PC-9 (cell line): ENCODE measurements at regions not wholly inside any gene's neighbourhood (a gene's known extent, or its start where the extent isn't known, plus 50 kb on each side); places are given as distances from the start of the nearest gene placed in this dataset.

Experiments used
- BruUV-seq: library from RNA; stranded (reverse); fragments of 400-500 nt; replicated peaks from 2 replicates; lab custom pipeline; 2021; lab: Mats Ljungman, UMichigan
- CTCF ChIA-PET: fragments of 300-600 bp; sonication (Branson Sonifier 250); formaldehyde crosslinking; loops from one replicate; lab custom pipeline; 2022; ENCODE audit warnings: antibody characterized with exemption; lab: Charles Lee
- POLR2A ChIA-PET: fragments of 300-600 bp; sonication (Branson Sonifier 250); formaldehyde crosslinking; loops from one replicate; lab custom pipeline; 2022; ENCODE audit warnings: antibody characterized with exemption; ENCODE audit not compliant: unreplicated experiment; lab: Charles Lee
- DNase-seq, 2 experiments: peaks; one replicate each; pipeline versions ENCODE4 v3.0.0 to v3.0.0-alpha.2; 2015 to 2022; ENCODE audit warnings: mixed read lengths in 1 of 2
- H2AFZ ChIP-seq: fragments of 200-600 bp; sonication (generic); 2 replicates; pipeline ENCODE4 v1.8.1; 2017; ENCODE audit warnings: antibody characterized with exemption
- H3F3A ChIP-seq: fragments of 200-600 bp; sonication (generic); 2 replicates; pipeline ENCODE4 v1.8.1; 2017; ENCODE audit warnings: antibody characterized with exemption, mild to moderate bottlenecking, low read depth; ENCODE audit not compliant: insufficient read depth
- H3K27ac ChIP-seq: fragments of 200-600 bp; sonication (generic); 2 replicates; pipeline ENCODE4 v1.6.1; 2016; ENCODE audit warnings: mixed run types
- H3K27me3 ChIP-seq: fragments of 200-600 bp; sonication (generic); 2 replicates; pipeline ENCODE4 v1.6.1; 2016; ENCODE audit warnings: low read depth, mixed run types; ENCODE audit not compliant: insufficient read depth
- H3K36me3 ChIP-seq: fragments of 200-600 bp; sonication (generic); 2 replicates; pipeline ENCODE4 v1.6.1; 2016; ENCODE audit warnings: low read depth, mixed run types
- H3K4me1 ChIP-seq: fragments of 200-600 bp; sonication (generic); replicated peaks from 2 replicates; pipeline ENCODE4 v1.6.1; 2016; ENCODE audit warnings: mixed run types; ENCODE audit not compliant: insufficient read depth
- H3K4me2 ChIP-seq: fragments of 200-600 bp; sonication (generic); 2 replicates; pipeline ENCODE4 v1.6.1; 2017; ENCODE audit warnings: mixed run types
- H3K4me3 ChIP-seq: fragments of 200-600 bp; sonication (generic); 2 replicates; pipeline ENCODE4 v1.6.1; 2016; ENCODE audit warnings: mixed run types
- H3K79me2 ChIP-seq: fragments of 200-600 bp; sonication (generic); 2 replicates; pipeline ENCODE4 v1.6.1; 2017; ENCODE audit warnings: low read depth, mixed run types
- H3K9me2 ChIP-seq: fragments of 200-600 bp; sonication (generic); 2 replicates; pipeline ENCODE4 v1.8.1; 2017; ENCODE audit warnings: mild to moderate bottlenecking; ENCODE audit not compliant: insufficient read depth
- H3K9me3 ChIP-seq: fragments of 200-600 bp; sonication (generic); 2 replicates; pipeline ENCODE4 v1.8.1; 2016; ENCODE audit warnings: low read depth; ENCODE audit not compliant: insufficient read depth
- H4K20me1 ChIP-seq: fragments of 200-600 bp; sonication (generic); 2 replicates; pipeline ENCODE4 v1.8.1; 2017; ENCODE audit not compliant: insufficient read depth
- CTCF ChIP-seq: fragments of 200-600 bp; sonication (generic); conservative IDR thresholded peaks from 2 replicates; pipeline ENCODE4 v1.6.1; 2017; ENCODE audit warnings: mixed run types, antibody characterized with exemption, mild to moderate bottlenecking, moderate library complexity
- EZH2 ChIP-seq: fragments of 200-600 bp; sonication (generic); IDR thresholded peaks from 2 replicates; pipeline ENCODE4 v1.8.0; 2017; ENCODE audit warnings: antibody characterized with exemption, low read depth
- intact Hi-C: fragments of 100-400 bp; cut with micrococcal nuclease; formaldehyde crosslinking; loops from one replicate; pipeline ENCODE4 v1.10.0; 2022; ENCODE audit not compliant: unreplicated experiment

GRCh38 chr10:62653254-62653653 lies 151.3 kb upstream of the ADO start:
- H3K9me3 ChIP-seq: 0 out of 2 replicates have a peak, but pooled peaks cover 3% of the 10 kb centered on the region
- H3K4me1 ChIP-seq: no peaks in the 10 kb centered on the region
- no peaks in the 10 kb centered on the region for H3K79me2 ChIP-seq
- H3F3A ChIP-seq: no peaks in the 10 kb centered on the region
- no TSS peak for BruUV-seq
- DNase-seq: no peak
- ChIA-PET CTCF (no interaction called here), POLR2A (no interaction called here)
- H3K36me3 ChIP-seq: no peaks in the 10 kb centered on the region
- no peak overlapping the region for H3K4me3 ChIP-seq
- no peak overlapping the region for H3K4me2 ChIP-seq
- H3K27me3 ChIP-seq: no peaks in the 10 kb centered on the region
- intact Hi-C loops: no loop called here
- H4K20me1 ChIP-seq: no peaks in the 10 kb centered on the region
- no peaks in the 10 kb centered on the region; the same call in 1 of the 2 replicates for H3K9me2 ChIP-seq
- H3K27ac ChIP-seq: no peak overlapping the region
- no peak overlapping the region for H2AFZ ChIP-seq
- no peak for TF ChIP-seq CTCF

GRCh38 chr10:62654966-62655336 lies 149.6 kb upstream of the ADO start:
- H3K36me3 ChIP-seq: no peaks in the 10 kb centered on the region
- ChIA-PET POLR2A (no interaction called here), CTCF (no interaction called here)
- intact Hi-C loops: no loop called here
- no peaks in the 10 kb centered on the region for H3K4me1 ChIP-seq
- no peak for DNase-seq
- TF ChIP-seq CTCF (no peak), EZH2 (no peak)
- H3K4me3 ChIP-seq: no peak overlapping the region
- H3K9me3 ChIP-seq: 0 out of 2 replicates have a peak, but pooled peaks cover 3% of the 10 kb centered on the region
- H2AFZ ChIP-seq: no peak overlapping the region
- no peaks in the 10 kb centered on the region for H3K79me2 ChIP-seq
- H3K27ac ChIP-seq: no peak overlapping the region
- no peaks in the 10 kb centered on the region for H3F3A ChIP-seq
- no peaks in the 10 kb centered on the region for H4K20me1 ChIP-seq
- H3K4me2 ChIP-seq: no peak overlapping the region
- BruUV-seq: no TSS peak
- H3K27me3 ChIP-seq: no peaks in the 10 kb centered on the region
- no peaks in the 10 kb centered on the region; the same call in 1 of the 2 replicates for H3K9me2 ChIP-seq

- Histone ChIP-seq H3K27me3 (no peaks in the 10 kb centered on the region), H3F3A (no peaks in the 10 kb centered on the region), H3K9me3 (peaks cover 3% of the 10 kb centered on the region; the same call in 1 of the 2 replicates), H3K27ac (no peak overlapping the region), H3K4me2 (no peak overlapping the region), H4K20me1 (no peaks in the 10 kb centered on the region), H3K9me2 (no peaks in the 10 kb centered on the region; the same call in 1 of the 2 replicates), H3K4me1 (no peaks in the 10 kb centered on the region), H2AFZ (no peak overlapping the region), H3K36me3 (no peaks in the 10 kb centered on the region), H3K79me2 (no peaks in the 10 kb centered on the region), H3K4me3 (no peak overlapping the region)
- ChIA-PET CTCF (no interaction called here), POLR2A (no interaction called here)
- no peak for DNase-seq
- intact Hi-C loops: no loop called here
- no TSS peak for BruUV-seq
- TF ChIP-seq CTCF (no peak), EZH2 (no peak)
Measured at GRCh38 chr10:62655337-62655994, 149.1 kb upstream of the ADO start.
